ENCODE measurements at regions not wholly inside any gene's neighbourhood (a gene's known extent, or its start where the extent isn't known, plus 50 kb on each side); places are given as distances from the start of the nearest gene placed in this dataset.

DNA sequence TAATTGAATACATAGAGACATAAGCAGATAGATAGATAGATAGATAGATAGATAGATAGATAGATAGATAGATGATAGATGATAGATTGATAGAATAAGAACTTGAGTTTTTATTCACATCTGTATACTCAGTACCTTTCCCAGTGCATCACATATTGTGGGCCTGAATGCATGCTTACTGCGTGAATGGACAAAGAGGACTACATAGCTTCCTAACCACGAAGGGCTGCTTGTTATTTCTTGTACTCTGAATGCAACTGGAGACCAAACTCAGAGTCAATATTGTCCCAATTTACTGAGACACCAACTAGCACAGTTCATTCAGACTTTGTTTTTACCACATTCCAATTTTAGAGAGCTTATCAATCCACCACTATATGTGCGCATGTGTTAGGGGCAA, 422.9 kb upstream of the GRM7 start:
- Mint-ChIP-seq H3K4me3 (ENCODE audit: unreplicated experiment) (no peak overlapping the region), H3K9me3 (ENCODE audit: unreplicated experiment) (peaks cover 8% of the 10 kb centered on the region), H3K27ac (ENCODE audit: unreplicated experiment) (no peak overlapping the region), H3K4me1 (ENCODE audit: unreplicated experiment) (no peaks in the 10 kb centered on the region), H3K36me3 (ENCODE audit: low read depth, unreplicated experiment) (peaks cover 1% of the 10 kb centered on the region), H3K27me3 (ENCODE audit: unreplicated experiment) (peaks cover 2% of the 10 kb centered on the region)
- TF ChIP-seq, protein P1, sequence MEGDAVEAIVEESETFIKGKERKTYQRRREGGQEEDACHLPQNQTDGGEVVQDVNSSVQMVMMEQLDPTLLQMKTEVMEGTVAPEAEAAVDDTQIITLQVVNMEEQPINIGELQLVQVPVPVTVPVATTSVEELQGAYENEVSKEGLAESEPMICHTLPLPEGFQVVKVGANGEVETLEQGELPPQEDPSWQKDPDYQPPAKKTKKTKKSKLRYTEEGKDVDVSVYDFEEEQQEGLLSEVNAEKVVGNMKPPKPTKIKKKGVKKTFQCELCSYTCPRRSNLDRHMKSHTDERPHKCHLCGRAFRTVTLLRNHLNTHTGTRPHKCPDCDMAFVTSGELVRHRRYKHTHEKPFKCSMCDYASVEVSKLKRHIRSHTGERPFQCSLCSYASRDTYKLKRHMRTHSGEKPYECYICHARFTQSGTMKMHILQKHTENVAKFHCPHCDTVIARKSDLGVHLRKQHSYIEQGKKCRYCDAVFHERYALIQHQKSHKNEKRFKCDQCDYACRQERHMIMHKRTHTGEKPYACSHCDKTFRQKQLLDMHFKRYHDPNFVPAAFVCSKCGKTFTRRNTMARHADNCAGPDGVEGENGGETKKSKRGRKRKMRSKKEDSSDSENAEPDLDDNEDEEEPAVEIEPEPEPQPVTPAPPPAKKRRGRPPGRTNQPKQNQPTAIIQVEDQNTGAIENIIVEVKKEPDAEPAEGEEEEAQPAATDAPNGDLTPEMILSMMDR (IDR thresholded peaks at IDR 0.05; ENCODE audit: unreplicated experiment) = no peak
- no peak for DNase-seq (ENCODE audit: low spot score)

- Mint-ChIP-seq H3K27ac (ENCODE audit: unreplicated experiment) (no peak overlapping the region), H3K4me3 (ENCODE audit: unreplicated experiment) (no peak overlapping the region), H3K4me1 (ENCODE audit: unreplicated experiment) (no peaks in the 10 kb centered on the region), H3K27me3 (ENCODE audit: unreplicated experiment) (peaks cover 2% of the 10 kb centered on the region), H3K36me3 (ENCODE audit: low read depth, unreplicated experiment) (no peaks in the 10 kb centered on the region), H3K9me3 (ENCODE audit: unreplicated experiment) (no peaks in the 10 kb centered on the region)
- TF ChIP-seq, protein P1 (IDR thresholded peaks at IDR 0.05; ENCODE audit: unreplicated experiment) = no peak
- no peak for DNase-seq (ENCODE audit: low spot score)
These were observed 421.7 kb upstream of the GRM7 start for GRCh38 chr3:6439226-6439625.

GRCh38 chr3:6439824-6440223, 421.1 kb upstream of the GRM7 start:
- Mint-ChIP-seq H3K36me3 (ENCODE audit: low read depth, unreplicated experiment) (no peaks in the 10 kb centered on the region), H3K27me3 (ENCODE audit: unreplicated experiment) (peaks cover 2% of the 10 kb centered on the region), H3K4me3 (ENCODE audit: unreplicated experiment) (no peak overlapping the region), H3K4me1 (ENCODE audit: unreplicated experiment) (no peaks in the 10 kb centered on the region), H3K27ac (ENCODE audit: unreplicated experiment) (no peak overlapping the region), H3K9me3 (ENCODE audit: unreplicated experiment) (no peaks in the 10 kb centered on the region)
- TF ChIP-seq, protein P1 (IDR thresholded peaks at IDR 0.05; ENCODE audit: unreplicated experiment) = no peak
- DNase-seq (ENCODE audit: low spot score) = no peak

DNA sequence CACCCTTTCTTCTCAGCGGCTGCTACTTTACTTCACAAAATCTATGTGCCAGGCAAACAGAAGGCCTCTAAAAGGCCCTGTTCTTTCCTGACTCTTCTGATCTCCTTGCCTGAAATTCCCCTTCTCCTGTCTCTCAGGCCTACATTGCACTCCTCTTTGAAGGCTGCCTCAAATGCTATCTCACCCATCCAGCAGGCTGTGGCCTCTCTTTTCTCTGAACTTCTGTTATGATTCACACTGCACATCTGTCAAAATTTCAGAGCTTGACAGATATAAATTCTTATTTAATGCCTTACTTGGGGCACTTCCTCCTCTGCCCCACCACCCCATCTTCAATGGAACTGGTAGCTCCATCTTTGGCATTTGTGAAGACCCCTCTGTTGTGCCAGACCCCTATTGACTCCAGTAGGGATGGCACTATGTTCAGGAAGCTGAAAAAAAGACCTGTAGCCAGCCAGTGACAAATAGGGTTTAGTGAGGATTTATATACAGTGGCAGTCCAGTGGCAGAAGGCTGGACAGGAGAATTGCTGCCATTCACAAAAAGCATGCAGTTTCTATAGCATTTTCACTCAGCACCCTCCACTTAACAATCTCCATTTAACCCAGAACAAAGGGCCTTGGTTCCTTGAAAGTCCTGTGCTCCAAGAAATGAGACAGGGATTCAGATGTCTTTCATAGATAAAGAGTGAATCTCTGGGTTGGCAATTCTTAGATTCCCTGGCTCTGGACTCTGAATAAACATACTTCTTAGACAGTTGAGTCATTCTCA, 415.8 kb upstream of the GRM7 start:
- TF ChIP-seq, protein P1 (IDR thresholded peaks at IDR 0.05; ENCODE audit: unreplicated experiment) = no peak
- no peak for DNase-seq (ENCODE audit: low spot score)
- Mint-ChIP-seq H3K27me3 (ENCODE audit: unreplicated experiment) (no peaks in the 10 kb centered on the region), H3K4me3 (ENCODE audit: unreplicated experiment) (no peak overlapping the region), H3K27ac (ENCODE audit: unreplicated experiment) (no peak overlapping the region), H3K4me1 (ENCODE audit: unreplicated experiment) (peaks cover 4% of the 10 kb centered on the region), H3K36me3 (ENCODE audit: low read depth, unreplicated experiment) (no peaks in the 10 kb centered on the region), H3K9me3 (ENCODE audit: unreplicated experiment) (no peaks in the 10 kb centered on the region)

- Mint-ChIP-seq H3K9me3 (ENCODE audit: unreplicated experiment) (no peaks in the 10 kb centered on the region), H3K27me3 (ENCODE audit: unreplicated experiment) (no peaks in the 10 kb centered on the region), H3K36me3 (ENCODE audit: low read depth, unreplicated experiment) (no peaks in the 10 kb centered on the region), H3K27ac (ENCODE audit: unreplicated experiment) (peak overlapping the region; percentile 5), H3K4me3 (ENCODE audit: unreplicated experiment) (no peak overlapping the region), H3K4me1 (ENCODE audit: unreplicated experiment) (peaks cover 4% of the 10 kb centered on the region)
- no peak for DNase-seq (ENCODE audit: low spot score)
- TF ChIP-seq, protein P1 (IDR thresholded peaks at IDR 0.05; ENCODE audit: unreplicated experiment) = no peak
These were observed 413.6 kb upstream of the GRM7 start for GRCh38 chr3:6447166-6447801.
